LNCaP clone FGC (cell line): ENCODE measurements at regions not wholly inside any gene's neighbourhood (a gene's known extent, or its start where the extent isn't known, plus 50 kb on each side); places are given as distances from the start of the nearest gene placed in this dataset.

ENCODE experiments used
- DNase-seq: peaks from one replicate; pipeline ENCODE4 v3.0.0-alpha.2; 2011; ENCODE audit warnings: low read depth
- H3K4me3 ChIP-seq: 2 replicates; pipeline ENCODE4 v1.5.1; 2011; ENCODE audit warnings: mild to moderate bottlenecking, low read depth, low read length, control low read depth
- CTCF ChIP-seq: IDR thresholded peaks from 2 replicates; pipeline ENCODE4 v1.5.1; 2012; ENCODE audit warnings: mild to moderate bottlenecking; ENCODE audit not compliant: control insufficient read depth, insufficient read depth; ENCODE audit errors: extremely low read depth

- DNase-seq = no peak
- no peak overlapping the region for H3K4me3 ChIP-seq
- TF ChIP-seq CTCF = no peak
Observed at GRCh38 chr14:53516261-53516774, 363.2 kb upstream of the DDHD1 start.

- DNase-seq = no peak
- no peak for TF ChIP-seq CTCF
- no peak overlapping the region for H3K4me3 ChIP-seq
Observed at GRCh38 chr14:53515276-53515675, 362.2 kb upstream of the DDHD1 start.

- TF ChIP-seq CTCF = no peak
Observed at GRCh38 chr14:53514197-53514596, 361.1 kb upstream of the DDHD1 start.

GRCh38 chr14:53510281-53510912 lies 357.3 kb upstream of the DDHD1 start:
- TF ChIP-seq CTCF = no peak
- H3K4me3 ChIP-seq = no peak overlapping the region
- no peak for DNase-seq

More at GRCh38 chr14:53514197-53514596, 361.1 kb upstream of the DDHD1 start:
- H3K4me3 ChIP-seq = no peak overlapping the region
- no peak for DNase-seq

- TF ChIP-seq CTCF = no peak
- no peak for DNase-seq
- no peak overlapping the region for H3K4me3 ChIP-seq
Observed at GRCh38 chr14:53509276-53510244, 356.4 kb upstream of the DDHD1 start.

GRCh38 chr14:53501361-53502211 lies 348.5 kb upstream of the DDHD1 start:
- TF ChIP-seq CTCF = no peak
- no peak for DNase-seq
- H3K4me3 ChIP-seq = no peak overlapping the region
